ENCODE measurements at regions not wholly inside any gene's neighbourhood (a gene's known extent, or its start where the extent isn't known, plus 50 kb on each side); places are given as distances from the start of the nearest gene placed in this dataset.

GRCh38 chr5:124330595-124331220 lies 415.7 kb downstream of the ZNF608 start:
- DNase-seq (ENCODE audit: low read depth in 2 of 2), result no peak

DNA sequence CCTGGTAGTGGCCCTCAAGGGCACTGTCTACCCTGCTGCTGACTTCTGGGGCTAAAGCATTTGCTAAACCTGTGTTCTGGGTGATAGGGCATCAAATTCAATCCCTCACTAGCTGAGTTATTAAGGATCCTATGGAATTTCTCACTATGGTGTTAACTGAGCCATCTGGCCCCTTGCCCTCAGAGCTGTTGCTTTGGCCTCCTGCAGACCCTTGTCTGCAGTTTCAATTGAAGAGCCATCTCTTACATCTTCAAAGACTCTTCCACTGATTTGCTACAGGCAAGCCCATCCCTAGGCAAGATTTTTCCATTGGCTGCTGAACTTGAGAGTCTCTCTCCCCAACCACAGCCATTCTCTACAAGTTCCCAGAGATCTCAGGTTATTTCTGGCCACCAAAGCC lies 418.2 kb downstream of the ZNF608 start:
- no peak for DNase-seq (ENCODE audit: low read depth in 2 of 2)

- DNase-seq (ENCODE audit: low read depth in 2 of 2), result no peak
These were observed 427.8 kb downstream of the ZNF608 start for GRCh38 chr5:124318661-124319060.

DNA sequence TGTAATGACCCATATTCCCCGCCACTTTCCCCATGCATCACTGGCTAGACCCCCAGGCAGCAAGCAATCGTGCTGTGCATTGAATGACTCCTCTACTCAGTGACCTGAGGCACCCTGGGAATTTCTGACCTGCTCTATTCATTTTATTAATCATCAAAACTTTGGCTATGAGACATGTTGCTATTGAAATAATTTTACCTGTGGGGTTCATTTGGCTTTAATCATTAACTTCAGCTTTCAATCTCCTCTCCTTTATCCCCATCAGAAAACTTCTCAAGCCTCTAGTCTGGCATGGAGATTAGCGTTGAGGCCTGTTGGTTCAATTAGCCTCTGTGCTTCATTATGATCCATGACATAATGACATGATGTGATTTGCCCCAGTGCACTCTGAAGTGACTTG lies 429.0 kb downstream of the ZNF608 start:
- DNase-seq (ENCODE audit: low read depth in 2 of 2), result no peak

DNA sequence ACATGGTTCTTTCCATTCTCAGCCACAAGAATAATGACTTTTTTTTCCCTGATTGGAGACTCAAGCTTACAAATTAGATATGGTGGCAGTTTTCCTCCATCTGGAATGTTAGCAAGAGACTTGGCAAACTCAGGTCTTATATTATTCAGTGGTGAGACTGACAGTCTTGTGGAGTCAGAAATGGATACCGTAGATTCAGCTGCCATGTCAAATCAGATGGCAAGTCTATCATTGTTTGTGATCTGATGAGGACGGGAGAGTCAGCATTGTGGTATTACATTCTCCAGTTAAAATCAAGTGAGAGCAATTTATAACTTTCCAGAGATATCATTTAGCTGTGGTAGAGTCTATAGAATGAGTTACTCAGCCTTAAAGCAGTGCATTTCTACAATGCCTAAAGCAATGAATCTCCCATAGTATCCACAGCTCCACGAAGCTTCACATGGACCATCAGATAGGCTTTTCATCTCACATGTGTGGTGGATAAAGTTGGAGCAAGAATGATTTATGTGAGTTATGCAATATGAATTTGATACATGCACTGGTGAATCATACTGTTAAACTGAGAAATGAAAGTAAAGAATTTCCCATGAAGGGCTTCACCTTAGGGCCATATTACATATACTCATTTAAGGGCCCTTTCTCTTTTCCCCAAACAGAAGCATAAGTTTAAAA lies 430.6 kb downstream of the ZNF608 start:
- DNase-seq (ENCODE audit: low read depth in 2 of 2), result no peak

- no peak for DNase-seq (ENCODE audit: low read depth in 2 of 2)
These were observed 436.0 kb downstream of the ZNF608 start for GRCh38 chr5:124310453-124310852.

DNA sequence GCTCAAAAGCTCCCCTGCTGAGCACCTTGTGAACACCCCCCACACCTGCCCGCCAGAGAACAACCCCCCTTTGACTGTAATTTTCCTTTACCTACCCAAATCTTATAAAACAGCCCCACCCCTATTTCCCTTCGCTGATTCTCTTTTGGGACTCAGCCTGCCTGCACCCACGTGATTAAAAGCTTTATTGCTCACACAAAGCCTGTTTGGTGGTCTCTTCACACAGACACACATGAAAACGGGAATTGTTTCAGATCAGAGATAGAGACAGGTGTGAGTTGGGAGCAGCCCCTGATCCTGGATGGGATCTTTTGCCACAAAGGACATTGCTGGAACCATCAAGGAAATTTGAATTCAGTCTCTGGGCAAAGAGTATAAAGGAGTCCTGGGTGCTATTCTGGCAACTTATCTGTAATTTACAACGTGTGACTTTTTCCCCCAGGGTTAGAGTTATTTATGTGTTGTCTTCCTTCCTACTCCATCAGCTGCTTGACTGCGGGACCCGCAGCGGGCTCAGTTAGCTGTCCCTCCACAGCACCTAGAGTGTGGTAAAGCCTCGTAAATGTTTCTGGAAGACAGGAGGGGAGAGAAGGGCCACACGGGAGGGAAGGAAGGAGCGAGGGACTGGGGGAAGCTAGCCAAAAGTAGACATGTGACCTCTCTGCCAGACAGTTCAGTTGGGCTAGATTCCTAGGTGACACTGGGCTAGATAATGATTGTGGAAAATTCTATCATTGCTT lies 437.0 kb downstream of the ZNF608 start:
- no peak for DNase-seq (ENCODE audit: low read depth in 2 of 2)

DNA sequence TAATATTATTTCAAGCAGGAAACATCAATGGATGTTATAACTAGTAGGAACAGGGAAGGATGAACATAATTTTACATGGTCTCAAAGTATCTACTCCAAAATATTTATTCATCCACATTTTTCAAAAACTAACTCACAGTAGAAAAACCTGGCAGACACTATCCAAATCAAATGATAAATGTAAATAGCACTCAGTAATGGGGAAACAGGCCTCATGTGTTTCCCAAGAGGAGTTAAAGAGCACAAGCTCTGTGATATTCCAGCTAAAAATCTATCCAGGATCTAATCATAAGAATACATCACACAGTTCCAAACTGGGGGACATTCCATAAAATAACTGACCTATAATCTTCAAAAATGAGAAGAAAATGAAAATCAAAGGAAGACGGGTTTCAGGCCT lies 443.1 kb downstream of the ZNF608 start:
- DNase-seq (ENCODE audit: low read depth in 2 of 2), result no peak

- no peak for DNase-seq (ENCODE audit: low read depth in 2 of 2)
These were observed 443.9 kb downstream of the ZNF608 start for GRCh38 chr5:124302533-124302932.

DNA sequence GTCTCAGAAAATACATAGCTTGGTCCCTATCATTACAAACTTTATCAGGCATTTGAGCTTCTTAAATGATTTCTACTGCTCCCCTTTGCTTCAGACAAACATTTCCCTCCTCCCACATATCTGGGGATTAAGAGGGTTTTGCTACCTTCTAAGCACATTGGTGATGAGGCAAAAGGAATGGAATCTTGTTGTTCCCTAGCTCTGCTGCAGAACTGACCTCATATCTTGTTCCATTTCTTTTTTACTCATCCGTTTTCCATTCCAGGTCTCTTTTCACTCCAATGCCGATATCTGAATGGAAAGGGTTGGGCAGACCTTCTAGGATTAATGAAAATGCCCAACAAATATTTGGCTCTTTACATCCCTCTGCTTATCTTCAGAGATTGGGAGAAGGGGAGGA lies 444.6 kb downstream of the ZNF608 start:
- no peak for DNase-seq (ENCODE audit: low read depth in 2 of 2)

DNA sequence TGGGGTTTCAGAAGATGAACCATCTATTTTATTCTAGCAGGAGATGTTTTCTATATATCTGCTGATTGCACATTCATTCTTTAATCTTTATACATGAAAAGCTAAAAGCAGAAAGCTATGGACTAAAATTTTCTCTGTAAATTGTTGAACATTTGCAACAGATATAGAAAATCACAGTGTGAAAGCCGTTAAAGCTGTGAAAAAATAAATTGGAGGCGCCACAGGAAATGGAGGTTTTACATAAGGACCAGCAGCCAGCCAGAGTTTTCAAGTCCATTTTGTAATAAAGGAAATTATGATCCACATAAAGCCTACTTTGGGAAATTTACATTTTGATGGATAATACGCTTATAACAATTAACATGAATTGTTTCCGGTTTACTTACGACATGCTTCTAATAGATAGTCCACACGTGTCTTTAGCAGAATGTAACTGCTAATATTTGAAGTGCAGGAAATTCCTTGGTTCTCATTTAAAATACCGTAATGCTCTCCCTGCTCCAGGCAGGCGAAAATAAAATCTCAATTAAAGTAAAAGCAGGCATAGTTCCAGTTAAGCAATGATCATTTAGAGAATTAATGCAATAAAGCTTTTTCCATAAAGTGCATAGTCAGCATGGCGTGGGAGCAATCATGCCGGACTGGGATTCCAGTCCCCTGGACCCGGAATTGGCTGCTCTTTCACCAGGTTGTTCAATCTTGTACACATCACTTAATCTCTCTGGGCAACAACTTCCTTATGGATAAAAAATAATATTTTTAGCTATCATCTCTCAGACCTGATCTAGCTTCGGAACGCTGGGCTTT lies 445.4 kb downstream of the ZNF608 start:
- DNase-seq (ENCODE audit: low read depth in 2 of 2), result no peak

DNA sequence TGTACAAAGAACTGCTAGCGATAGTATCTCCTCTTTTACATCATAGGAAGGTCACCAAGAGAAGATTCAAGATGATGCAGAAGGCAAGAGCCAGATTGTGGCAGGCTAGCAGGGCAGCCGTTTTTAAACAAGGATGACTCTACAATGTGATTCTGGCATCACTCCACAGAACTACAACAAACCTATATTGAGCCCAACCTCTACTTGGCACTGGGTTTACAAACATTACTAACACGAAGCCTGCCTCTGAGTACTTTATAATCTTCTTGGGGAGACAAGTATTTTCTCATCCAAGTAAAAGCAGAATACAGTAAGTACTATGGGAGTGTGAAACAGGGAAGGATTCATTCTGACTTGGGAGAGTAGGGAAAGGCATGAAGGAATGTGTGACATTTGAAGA lies 448.6 kb downstream of the ZNF608 start:
- DNase-seq (ENCODE audit: low read depth in 2 of 2), result no peak

DNA sequence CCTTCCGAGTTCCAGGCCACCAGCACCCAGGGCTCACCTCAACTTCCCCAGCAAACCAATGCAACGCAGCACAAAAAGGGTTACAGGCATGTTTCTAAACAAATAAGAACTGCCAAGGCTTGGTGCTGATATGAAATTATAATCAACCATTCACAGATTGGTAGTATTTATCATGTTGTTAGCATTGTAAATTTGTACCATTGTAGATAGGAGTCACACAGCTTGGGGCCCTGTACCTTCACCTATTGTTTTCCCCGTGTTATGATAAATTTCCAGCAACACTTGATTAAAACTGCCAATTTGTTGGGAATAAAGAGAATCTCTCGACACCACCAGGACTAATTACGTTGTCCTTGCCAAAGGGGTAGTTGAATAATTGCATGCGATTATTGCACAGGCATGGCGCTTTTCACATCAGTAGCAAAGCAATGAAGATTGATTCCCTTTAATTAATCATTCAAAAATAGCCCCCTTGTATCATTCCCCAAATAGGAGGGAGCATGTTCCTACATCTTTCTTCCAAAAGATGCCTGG lies 454.1 kb downstream of the ZNF608 start:
- no peak for DNase-seq (ENCODE audit: low read depth in 2 of 2)

DNA sequence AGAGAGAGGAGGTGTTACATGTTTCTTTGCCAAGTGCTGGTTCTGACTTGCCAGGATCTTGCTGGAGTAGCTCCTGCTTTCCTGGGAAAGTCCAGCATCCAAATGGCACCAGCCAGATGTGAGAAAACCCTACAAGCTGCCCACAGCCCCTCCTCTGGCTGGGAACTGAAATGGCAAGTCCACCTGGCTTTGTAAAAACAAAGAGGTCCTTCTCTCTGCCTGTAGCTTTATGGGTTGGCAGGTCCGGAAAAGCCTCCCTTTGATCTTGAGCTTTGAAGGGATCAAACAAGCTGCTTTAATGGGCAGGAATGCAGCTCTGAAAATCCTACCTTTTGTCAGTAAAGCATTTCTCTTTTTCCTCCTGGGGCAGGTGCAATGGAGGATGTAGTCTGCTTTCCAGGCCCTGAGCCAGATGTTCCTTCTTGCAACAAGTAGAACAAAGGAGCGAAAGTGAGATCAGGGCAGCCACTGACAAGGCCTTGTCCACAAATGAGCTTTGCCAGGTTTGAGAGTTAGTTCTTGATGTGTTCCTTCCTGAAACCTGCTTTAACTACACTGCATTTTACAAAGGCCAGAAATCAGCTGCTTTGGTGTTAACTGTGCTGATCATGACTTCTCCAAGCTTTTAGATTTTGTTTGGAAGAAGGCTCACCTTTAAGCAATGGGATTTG lies 456.7 kb downstream of the ZNF608 start:
- DNase-seq (ENCODE audit: low read depth in 2 of 2), result peak in 1 of 2 donors; percentile 2

- DNase-seq (ENCODE audit: low read depth in 2 of 2), result no peak
These were observed 457.3 kb downstream of the ZNF608 start for GRCh38 chr5:124289130-124289529.

DNA sequence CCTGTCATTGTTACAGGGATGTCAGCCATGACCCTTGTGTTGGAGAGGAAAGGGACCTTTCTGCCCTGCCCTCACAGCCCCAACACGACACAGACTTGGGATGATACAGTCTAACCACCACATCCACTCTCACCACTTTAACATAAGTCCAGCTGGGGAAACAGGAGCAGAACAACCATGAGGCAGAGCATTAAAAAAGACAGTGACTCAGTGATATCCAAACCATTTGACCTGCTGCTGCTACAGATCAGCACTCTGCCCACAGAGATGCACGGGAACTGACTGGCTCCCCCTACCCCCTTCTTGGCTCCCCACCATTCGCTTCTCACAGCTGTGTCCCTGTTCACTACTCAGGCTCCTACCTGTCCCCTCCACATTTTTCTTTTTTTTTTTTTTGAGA lies 458.6 kb downstream of the ZNF608 start:
- no peak for DNase-seq (ENCODE audit: low read depth in 2 of 2)

DNA sequence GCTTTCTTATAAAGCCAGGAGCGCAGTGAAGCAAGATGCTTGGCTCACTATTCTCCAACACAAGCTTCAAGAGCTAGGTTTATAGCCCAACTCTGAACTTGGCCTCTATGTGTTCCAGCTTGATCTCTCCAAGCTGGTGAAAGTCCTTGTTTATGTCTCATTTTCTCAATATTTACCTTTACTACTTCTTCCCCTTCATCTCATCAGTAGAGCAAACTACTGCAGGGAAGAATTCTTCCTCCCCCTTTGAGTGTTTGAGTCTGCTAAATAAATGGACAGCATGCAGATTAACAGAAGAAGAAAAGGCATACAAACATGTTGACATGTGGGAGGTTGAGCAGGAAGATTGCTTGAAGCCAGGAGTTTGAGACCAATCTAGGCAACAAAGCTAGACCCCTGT lies 460.7 kb downstream of the ZNF608 start:
- no peak for DNase-seq (ENCODE audit: low read depth in 2 of 2)

GRCh38 chr5:124285071-124285470 lies 461.4 kb downstream of the ZNF608 start:
- no peak for DNase-seq (ENCODE audit: low read depth in 2 of 2)

- no peak for DNase-seq (ENCODE audit: low read depth in 2 of 2)
These were observed 463.4 kb downstream of the ZNF608 start for GRCh38 chr5:124283031-124283430.

DNA sequence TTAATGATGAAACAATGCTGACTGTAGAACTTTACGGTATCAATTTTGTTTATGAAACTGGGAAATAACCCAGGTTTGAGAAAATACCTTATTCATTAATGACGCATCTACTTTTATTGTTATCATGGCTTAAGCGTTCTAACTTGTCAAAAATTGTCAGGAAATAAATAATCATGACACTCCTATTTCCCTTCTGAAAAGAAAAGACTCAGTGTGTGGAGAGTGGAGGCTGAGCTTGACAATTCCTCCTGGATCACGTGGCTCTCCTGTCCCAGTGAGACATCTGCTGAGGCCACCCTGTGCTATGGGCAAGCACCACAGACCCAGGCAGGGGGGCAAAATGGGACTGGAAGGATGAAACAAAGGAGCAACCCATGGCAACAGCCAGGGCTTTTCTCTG lies 466.4 kb downstream of the ZNF608 start:
- DNase-seq (ENCODE audit: low read depth in 2 of 2), result no peak

DNA sequence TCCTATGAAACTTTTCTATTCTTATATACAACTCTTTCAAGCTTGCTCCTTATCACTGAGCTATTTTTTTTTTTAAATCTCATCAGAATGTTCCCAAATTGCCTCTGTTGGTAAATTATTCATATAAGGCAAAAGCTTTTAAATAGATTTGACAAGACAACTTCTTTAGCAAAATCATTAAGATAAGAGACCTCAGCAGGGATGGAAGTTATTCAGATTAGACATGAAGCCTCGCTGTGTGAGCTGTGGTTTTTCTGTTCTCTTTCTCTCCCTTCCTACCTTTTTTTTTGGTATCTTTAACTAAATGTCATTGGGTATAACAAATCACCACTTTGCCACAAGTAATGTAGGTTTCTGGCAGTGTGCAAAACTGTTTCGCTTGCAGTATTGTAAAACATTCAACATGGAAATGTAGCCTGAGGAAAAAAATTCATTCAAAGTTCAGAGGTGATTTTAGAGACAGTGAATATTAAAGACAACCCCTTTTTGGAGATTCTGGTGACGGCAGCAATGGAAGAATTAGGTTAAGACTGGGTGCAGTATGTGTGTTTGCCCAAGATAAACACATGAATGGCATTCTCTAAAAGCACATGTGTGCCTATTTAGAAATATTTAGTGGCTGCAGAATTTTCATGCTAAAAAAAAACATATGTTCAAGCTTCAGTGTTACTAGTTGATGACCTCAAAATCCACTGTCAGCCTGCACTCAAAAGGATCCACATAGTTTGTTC lies 467.1 kb downstream of the ZNF608 start:
- no peak for DNase-seq (ENCODE audit: low read depth in 2 of 2)

Data from lung microvascular endothelial cell (primary cell).